GM21619 (cell line): ENCODE measurements at regions not wholly inside any gene's neighbourhood (a gene's known extent, or its start where the extent isn't known, plus 50 kb on each side); places are given as distances from the start of the nearest gene placed in this dataset.

Experiments used
- ATAC-seq: cut with Tn5 transposase; IDR thresholded peaks from one replicate; pipeline ENCODE4 v1.9.1; 2021; ENCODE audit not compliant: unreplicated experiment

DNA sequence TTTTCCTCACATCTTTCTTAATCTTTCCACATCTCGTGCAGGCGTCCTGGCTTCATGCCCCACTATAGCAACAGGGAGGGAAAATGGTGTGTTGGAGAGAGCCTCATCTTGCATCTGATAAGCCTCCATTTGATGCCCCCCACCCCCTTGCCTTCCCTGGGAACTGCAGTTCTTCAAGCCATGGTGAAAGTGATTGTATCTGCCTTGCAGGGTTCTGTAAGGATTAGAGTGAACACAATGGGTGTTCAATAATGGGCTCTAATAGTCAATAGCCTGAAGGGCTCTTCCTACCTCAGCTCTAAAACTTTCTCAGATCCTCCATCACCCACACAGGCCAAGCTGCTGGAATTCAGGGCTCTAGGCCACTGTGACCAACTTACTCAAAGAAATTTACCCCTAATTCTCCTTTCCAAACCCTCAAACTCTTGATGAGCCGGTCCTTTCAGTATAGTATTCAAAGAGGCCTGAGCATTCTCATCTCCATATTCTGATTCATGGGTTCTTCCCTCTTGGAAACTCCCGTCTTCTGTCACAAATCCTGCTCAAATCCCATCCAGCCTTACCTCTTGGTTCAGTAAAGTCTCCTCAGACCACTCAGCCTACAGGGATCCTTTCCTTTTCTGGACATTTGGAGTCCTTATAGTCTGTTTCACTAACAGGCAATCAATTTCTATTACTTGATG, 128.3 kb upstream of the TRIM2 start:
- ATAC-seq = no peak

DNA sequence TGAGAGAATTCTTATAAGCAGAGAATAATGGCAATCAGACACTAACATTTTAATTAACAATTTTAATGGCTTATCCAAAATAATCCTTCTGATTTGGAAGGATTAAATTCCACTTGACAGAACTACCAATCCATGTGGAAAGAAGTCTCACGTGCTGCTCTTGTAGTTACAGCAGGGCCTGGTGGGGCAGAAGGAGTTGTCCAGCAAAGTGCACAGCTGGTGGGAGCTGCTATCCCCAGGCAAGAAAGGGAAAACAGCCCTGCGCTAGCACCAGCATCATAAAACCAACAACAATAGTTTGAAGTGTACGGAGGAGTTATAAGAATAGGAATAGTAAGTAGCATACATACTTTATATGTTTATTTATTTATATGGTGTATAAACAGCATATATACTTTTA, 127.4 kb upstream of the TRIM2 start:
- ATAC-seq = no peak

DNA sequence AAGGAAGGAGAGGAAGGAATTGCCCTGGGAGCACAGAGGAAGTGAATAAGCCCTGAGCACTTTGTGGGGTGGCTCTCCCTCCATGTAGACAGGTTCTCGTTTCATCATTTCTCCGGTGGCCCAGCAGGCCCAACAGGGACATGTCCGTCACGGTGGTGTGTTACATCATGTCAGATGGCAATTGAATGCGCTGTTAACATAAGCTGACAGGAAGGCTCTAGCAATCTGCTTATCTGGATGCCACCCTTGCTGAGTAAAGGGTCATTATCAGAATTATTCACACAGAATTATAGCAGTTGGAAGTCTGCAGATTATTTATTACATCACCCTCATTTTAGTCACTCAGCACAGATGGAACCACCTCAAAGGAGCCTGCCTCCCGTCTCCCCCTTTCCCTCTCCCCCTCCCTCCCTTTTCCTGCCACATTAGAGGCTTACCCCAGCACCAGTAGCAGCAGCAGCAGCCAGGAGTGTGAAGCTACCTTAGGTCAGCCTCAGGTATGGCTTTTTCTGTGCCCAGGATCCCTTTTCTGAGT, 124.3 kb upstream of the TRIM2 start:
- ATAC-seq = no peak

DNA sequence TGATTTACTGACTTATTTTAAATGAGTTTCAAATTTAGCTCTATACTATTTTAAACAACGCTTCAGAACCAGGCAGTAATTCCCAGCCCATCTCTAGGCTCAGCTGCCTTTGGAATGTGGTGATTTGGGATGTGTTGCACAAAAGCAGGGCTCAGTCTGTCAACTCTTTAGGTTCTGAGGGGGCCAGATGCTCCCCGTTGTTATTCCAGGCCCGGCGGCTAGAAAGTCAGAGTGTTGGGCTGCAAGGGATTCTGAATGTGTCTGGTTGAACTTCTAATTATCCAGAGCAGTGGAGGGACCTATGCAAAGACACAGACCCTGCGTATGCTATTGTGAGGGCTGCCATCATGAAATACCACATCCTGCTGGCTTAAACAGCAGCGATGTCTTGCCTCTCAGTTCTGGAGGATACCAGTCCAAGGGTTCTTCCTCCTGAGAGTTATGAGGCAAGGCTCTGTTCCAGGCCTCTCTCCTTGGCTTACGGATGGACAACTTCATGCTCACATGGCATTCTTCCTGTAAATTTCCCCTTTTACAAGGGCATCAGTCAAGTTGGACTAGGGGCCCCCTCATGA, 123.2 kb upstream of the TRIM2 start:
- ATAC-seq = no peak

DNA sequence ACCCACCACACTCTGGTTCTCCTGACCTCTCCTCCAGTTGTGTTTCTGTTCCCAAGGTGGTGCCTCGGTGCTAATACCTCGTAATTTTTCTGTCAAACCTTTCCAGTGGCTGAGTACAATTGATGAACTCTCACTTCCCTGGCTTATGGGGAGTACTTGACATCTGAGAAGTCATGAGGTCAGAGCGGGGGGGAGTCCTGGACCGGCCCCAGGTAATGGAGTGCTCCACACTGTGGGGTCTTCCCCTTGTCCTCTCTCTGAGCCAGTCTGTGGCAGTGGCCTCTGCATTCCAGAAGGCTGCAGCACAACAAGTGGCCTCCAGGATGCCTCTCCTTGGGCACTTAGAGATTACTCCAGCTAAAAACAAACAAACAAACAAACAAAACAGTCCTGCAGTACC, 122.5 kb upstream of the TRIM2 start:
- ATAC-seq = no peak

DNA sequence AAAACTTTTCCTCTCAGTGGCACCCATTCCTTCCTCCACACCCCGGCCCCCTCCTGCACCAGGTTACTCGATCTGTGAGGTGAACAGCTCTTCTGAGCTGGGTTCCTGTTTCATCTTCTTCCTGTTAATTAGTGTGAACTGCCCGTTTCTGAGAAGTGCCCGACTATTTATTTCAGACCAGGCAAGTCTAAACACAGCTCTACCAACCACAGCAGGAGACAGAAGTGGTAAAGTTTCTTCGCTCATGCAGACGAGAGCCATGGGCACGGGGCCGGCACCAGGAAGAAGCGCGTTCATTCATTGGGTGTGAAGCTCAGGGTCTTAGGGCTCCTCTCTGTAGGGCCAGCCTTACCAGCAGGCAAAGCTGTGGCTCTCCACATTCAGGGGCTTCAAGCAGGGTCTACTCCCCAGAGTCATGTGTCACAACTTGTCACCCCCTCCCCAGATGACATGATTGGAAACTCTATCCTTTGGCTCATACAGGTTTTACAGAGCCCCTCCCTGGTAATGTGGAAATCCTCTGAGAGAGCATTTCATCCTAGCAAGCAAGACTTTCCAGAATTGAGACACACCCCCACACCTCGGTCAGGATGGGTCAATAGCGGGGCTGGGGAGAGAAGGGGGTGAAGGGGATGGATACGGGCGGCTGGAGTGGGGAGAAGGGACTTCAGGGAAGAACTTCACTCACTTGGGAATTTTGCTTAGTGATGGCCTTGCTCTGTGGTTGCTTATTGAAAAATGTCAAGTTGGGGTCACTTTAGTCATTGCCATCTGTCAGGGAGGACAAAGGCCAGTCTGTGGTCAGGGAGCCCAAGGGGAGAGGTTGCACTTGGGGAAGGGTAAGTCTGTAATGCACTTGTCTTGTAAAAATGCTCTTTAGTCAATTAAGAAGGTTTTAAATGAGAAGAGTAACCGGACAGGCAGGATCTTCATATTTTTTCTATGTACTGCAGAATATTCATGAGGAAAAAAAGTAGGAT, 121.6 kb upstream of the TRIM2 start:
- ATAC-seq = no peak

DNA sequence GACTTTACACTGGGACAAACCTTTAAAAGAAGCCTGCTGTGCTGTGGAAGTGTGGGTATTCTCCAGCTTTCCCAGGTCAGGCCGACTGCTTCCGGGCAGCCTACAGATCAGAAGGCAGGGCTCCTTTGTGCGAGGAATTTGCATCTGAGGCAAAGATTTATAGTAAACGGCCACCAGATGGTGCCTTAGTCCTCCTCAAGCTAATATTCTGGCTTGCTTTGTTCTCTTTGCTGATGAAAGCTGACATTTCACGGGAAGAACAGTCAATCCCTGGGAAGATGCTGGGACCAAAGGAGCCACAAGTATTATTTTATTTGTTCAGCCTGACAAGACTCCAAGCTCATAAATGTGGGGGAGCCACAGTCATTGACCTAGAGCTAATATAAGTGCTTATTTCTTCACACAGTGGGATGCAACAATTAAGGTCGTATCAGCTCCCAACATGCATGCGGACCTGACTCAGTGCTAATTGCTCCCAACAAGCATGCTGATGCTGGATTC, 120.7 kb upstream of the TRIM2 start:
- ATAC-seq = peak; percentile 78

DNA sequence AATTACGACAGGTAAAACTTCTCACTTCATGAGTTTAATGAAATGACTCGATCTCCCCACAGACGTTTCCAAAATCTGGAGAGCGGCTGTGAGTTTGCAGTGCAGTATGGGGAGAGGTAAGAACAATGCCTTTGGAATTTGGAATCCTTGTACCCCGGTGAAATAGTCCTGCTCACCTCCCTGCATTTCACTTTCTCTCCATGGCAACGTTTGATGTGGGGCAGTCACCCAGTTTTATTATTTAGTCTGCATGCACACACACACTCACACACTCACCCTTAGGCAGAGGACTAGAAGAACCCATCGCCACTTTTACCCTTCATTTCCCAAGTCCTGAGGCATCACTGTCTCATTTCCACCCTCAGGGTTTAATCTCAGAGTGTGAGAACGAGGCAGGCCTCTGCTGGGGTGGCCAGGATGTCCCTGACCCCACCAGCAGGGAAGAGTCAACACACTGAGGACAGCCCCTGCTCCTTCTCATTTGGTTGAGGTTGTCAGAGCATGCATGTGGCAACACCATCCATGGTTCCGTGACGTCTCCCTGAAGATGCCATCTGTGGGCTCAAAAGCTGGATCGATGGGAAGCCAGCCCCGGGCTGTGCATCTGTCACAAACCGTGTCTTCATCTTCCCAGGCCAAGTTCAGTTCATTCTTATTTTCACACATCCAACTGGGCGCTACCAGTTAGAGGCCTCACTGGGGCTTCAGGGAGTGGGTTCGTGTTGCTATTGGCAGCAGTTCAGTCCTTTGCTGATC, 119.8 kb upstream of the TRIM2 start:
- no peak for ATAC-seq

DNA sequence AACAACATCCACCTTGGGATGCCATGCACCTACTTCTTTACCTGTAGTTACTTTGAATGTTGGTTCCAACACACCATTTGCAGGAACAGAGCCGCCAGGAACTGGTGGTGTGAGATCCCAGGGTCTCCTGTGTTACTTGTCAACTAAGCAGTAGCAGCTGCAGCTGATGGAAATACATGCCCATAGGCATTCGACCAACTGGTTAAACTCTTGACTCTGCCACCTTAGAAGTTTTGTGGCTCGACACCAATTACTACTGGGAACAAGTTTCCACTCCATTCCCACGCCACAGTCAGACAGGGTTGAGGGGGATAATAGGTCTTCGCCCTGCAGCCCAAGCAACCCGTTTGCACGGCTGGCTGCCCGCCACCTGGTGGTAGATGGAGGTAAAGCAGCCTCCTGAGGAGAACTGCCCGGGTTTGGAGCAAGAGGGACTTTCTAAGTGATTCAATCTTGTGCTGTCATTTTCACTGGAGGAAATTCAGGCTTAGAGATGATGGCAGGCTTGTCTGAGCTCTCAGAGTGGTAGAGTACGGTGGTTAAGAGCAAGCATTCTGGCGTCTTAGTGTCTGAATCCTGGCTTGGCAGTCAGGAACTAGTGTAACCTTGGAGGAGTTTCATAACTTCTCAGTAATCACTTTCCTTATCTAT, 119.1 kb upstream of the TRIM2 start:
- peak; percentile 53 for ATAC-seq

DNA sequence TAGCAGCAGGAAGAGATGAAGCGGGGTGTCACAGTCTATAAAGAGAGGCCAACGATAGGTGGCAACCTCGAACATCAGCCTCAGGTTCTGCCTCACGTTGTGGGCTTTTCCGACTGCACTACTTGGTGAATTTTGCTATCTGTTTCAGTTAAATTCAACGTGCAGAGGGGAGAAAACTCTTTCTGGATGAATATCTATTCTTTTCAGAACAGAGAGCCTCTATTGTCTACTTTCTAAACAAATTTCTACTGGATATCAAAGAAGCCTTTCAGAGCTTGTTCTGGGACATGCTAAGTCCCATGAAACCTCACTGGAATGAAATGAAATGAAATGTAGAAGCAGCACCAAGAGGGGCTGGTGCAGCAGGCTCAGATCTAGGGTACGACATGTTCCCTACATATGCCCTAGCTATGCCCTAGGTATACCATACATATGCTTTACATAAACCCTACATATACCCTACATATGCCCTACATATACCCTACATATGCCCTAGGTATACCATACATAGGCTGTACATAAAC, 116.5 kb upstream of the TRIM2 start:
- no peak for ATAC-seq

DNA sequence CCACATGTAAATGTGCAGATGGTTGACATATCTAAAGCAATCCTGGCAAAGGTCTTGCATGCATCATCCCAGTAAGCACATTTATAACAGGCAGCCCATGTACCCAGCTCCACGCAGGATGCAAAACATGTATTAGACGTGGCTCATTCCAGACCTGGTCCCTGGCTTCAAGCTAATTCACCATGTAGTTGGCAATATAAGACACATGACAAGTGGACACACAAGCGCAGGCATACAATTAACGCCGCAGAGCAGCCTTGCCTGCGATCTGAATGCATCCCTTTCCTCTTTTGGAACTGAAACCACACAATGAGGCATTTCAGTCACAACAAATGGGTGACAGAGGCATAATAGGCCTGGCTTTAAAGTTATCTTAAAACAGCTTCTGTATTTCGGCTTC, 114.5 kb upstream of the TRIM2 start:
- no peak for ATAC-seq

DNA sequence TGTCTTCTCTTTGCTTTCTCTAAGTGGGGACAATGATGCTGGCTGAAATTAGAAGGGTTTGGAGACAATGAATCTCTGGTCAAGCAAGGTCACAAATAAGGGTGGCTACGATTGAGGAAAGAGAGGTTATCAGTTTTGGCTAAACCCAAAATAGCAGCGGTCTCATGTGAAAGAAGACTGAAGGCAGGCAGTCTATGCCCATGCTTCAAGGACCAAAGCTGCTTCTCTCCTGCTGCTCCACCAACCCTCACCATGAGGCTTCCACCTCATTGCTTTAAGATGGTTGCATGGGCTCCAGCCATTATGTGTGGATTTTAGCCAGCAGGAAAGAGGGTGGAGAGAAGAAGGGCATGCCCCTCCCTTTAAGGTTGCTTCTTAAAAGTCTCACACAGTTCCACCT, 114.1 kb upstream of the TRIM2 start:
- ATAC-seq = no peak

DNA sequence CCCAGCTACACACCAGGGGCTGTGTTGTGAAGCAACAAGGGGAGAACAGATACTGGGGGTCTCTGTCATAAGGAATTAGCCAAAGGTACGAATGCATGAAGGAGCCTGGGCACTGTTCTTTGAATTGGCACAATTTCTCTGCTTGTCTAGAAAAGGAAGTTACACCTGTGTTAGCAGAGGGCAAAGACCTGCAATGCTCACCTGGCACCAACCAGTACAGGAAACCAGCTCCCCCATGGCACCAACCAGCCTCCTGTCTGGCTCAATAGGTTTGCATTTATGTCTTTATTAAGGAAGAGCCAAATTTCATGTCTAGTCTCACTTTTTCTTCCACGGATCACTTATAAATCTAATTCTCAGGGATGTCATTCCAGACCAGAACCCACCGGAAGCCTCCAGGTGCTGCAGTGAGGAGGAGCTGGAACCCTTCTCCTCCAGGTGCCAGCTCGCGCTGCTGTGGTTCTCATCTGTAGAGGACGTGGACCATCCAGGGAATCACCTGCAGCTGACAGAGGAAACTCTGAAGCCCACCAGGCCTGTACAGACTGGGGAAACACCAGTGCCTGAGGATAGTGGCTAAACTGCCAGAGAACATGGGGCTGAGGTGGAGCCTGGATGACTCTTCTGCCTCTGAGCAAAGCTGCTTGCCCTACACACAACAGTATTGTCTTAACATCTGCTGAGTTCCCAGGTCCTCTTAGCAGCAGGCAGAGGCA, 113.4 kb upstream of the TRIM2 start:
- ATAC-seq = no peak

DNA sequence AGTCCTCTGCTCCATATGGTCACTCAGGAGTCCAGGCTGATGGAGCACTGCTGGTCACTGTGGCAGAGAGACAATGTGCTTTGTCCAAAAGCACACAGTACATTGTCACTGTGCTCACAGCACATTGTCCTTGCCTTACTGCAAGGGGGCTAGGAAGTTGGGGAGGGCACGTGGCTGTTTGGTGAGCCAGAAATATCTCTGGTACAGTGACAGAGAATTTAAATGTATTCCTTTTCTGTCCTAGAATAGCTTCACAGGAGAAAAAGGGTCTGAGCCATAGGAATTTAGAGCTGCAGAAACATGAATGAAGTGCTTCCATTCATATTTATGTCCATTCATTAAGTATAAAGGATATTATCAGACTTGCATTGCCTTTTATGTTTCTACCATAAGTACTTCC, 110.8 kb upstream of the TRIM2 start:
- no peak for ATAC-seq

DNA sequence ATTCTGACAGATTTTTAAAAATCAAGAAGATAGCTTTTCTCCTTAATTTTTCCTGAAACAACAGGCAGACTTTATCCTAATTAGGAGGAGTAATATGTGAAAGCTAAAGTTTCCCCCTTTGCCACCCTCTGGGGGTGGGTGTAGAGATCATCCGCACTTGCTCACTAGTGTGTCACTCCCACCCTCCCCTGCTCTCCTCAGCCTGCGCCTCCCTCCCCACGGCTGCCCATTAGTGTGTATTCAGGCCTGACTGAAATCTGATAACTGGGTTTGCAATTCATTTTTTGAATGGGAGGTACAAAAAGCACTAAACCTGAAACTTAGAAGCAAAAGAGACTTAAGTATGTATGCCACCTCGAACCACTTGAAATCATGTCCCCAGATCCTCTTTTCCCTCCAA, 110.4 kb upstream of the TRIM2 start:
- no peak for ATAC-seq

DNA sequence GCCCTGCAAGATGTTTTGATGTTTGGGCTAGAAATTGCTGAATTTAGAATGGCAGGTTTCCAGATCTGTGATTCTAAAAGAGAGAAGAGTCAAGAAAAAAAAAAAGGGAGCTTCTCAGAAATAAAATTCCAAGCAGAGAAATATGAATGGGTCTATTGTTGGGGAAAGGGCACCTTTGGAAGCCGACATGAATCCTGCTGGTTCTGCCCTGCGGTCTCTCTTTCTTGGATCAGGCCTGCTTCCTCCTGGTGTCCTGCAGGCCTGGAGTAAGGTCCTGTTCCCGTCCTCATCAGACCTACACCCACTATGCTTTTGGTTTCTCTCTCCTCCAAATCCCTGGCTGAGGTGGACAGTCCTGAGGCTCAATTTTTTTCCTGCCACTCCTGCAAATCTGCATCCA, 109.8 kb upstream of the TRIM2 start:
- no peak for ATAC-seq

DNA sequence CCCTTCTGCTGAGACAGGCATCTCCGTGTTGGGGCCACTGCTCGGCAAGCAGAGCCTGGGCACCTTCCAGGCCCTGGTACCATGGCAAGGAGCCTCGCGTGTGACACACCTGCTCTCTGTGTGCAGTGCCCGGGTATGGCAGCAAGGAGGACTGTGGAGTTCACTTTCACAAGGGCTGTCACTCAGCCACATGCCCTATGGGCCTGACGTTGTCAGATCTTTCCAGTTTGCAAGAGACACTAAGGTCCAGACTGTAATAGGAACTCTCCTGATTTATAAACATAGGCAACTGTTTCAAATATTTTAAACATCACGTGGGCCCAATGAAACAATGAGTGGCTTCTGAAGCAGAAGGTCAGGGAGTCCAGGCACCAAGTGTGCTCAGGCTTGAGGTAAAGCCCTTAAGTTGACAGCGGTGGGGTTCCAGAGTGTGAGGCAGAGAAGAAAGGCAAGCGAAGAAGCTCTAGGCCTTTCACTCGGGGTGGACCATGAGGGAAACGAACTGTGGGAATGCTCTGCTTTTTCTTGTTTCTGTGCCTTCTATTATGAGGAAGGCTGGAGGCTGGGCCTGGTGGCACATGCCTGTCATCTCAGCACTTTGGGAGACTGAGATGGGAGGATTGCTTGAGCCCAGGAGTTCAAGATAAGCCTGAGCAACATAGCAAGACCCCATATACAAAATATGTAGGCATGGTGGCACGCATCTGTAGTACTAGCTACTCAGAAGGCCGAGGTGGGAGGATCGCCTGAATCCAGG, 108.6 kb upstream of the TRIM2 start:
- ATAC-seq = no peak

DNA sequence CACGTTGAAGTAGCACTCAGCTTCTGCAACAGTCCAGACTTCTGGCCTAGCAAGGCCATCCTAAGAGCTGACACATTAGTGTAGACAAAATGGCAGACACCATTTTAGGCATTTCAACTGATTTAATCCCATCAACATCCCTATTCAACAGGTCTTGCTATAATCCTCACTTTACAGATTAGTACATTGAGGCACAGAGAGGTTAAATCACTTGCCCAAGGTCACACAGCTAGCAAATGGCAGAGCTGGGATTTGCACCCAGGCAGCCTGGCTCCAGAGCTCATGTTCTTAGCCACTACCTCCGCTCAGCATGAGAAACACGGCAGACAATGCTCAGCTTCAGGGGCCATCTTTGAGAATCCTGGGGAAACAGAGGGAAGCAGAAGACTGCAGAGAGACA, 107.9 kb upstream of the TRIM2 start:
- ATAC-seq = no peak

DNA sequence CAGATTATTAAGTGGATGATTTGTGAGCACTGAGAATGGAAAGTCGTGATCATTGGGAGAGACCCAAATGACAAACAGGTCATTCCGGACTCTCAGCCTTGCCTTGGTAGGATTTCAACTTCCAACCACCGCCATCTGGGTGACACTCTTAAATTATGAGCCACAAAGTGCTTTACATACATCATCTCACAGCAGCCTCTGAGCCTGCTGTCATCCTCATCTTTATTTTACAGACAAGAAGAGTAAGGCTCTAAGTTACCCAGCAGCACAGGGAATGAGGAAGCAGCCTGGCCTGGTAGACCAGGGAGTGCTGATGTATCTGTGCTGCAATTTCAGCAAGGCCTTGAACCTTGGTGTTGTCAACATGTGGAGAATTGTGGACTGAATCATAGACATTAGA, 105.8 kb upstream of the TRIM2 start:
- ATAC-seq = no peak
